SW 1271 (cell line): ENCODE measurements at regions not wholly inside any gene's neighbourhood (a gene's known extent, or its start where the extent isn't known, plus 50 kb on each side); places are given as distances from the start of the nearest gene placed in this dataset.

ENCODE experiments used
- DNase-seq, 2 experiments: peaks; one replicate each; lab custom pipeline; 2025; lab: John Stamatoyannopoulos, UW

- no peak for DNase-seq
These were observed 84.5 kb upstream of the FYN start for GRCh38 chr6:111957623-111958315.

GRCh38 chr6:111958534-111958933 is 85.3 kb upstream of the FYN start:
- DNase-seq, result no peak

GRCh38 chr6:111959766-111960165 is 86.5 kb upstream of the FYN start:
- no peak for DNase-seq

- DNase-seq, result no peak
These were observed 86.8 kb upstream of the CCN6 start for GRCh38 chr6:111967131-111967530.

GRCh38 chr6:111970426-111970825 is 83.5 kb upstream of the CCN6 start:
- no peak for DNase-seq

GRCh38 chr6:111971181-111971841 is 82.6 kb upstream of the CCN6 start:
- no peak for DNase-seq

- no peak for DNase-seq
These were observed 81.9 kb upstream of the CCN6 start for GRCh38 chr6:111971866-111972532.

- DNase-seq, result peak in 1 of 2 experiments; percentile 45
These were observed 81.2 kb upstream of the CCN6 start for GRCh38 chr6:111972745-111973117.

- DNase-seq, result peak; percentile 38 to 69
These were observed 80.7 kb upstream of the CCN6 start for GRCh38 chr6:111973118-111973761.

- peak in 1 of 2 experiments; percentile 27 for DNase-seq
These were observed 79.8 kb upstream of the CCN6 start for GRCh38 chr6:111973927-111974639.

GRCh38 chr6:111975466-111975865 is 78.4 kb upstream of the CCN6 start:
- no peak for DNase-seq

- no peak for DNase-seq
These were observed 77.8 kb upstream of the CCN6 start for GRCh38 chr6:111976139-111976538.

GRCh38 chr6:111978532-111979149 is 75.3 kb upstream of the CCN6 start:
- no peak for DNase-seq

- DNase-seq, result no peak
These were observed 74.3 kb upstream of the CCN6 start for GRCh38 chr6:111979633-111980032.

- no peak for DNase-seq
These were observed 73.8 kb upstream of the CCN6 start for GRCh38 chr6:111980143-111980542.

- no peak for DNase-seq
These were observed 72.7 kb upstream of the CCN6 start for GRCh38 chr6:111980971-111981840.

- no peak for DNase-seq
These were observed 71.2 kb upstream of the CCN6 start for GRCh38 chr6:111982681-111983080.

- no peak for DNase-seq
These were observed 70.7 kb upstream of the CCN6 start for GRCh38 chr6:111983193-111983592.

- no peak for DNase-seq
These were observed 69.8 kb upstream of the CCN6 start for GRCh38 chr6:111984081-111984480.

GRCh38 chr6:111984516-111985201 is 69.2 kb upstream of the CCN6 start:
- no peak for DNase-seq
